Medulla oblongata (tissue), 1 donor: ENCODE measurements at regions not wholly inside any gene's neighbourhood (a gene's known extent, or its start where the extent isn't known, plus 50 kb on each side); places are given as distances from the start of the nearest gene placed in this dataset.
A peak's percentile ranks its signal among the peaks of the same experiment; 100 is the strongest.
"Not testable (repeated sequence)": the region's sequence is repeated elsewhere in the genome, so short reads cannot be mapped to it uniquely, and the experiment has no call there.

Experiments
- DNase-seq: peaks from one replicate; pipeline ENCODE4 v3.0.0-alpha.2; 2015; ENCODE audit errors: extremely low spot score

- DNase-seq, result not testable (repeated sequence)
These were observed 144.6 kb upstream of the DUSP22 start for GRCh38 chr6:147651-148050.

- not testable (repeated sequence) for DNase-seq
These were observed 144.0 kb upstream of the DUSP22 start for GRCh38 chr6:148051-148984.

DNA sequence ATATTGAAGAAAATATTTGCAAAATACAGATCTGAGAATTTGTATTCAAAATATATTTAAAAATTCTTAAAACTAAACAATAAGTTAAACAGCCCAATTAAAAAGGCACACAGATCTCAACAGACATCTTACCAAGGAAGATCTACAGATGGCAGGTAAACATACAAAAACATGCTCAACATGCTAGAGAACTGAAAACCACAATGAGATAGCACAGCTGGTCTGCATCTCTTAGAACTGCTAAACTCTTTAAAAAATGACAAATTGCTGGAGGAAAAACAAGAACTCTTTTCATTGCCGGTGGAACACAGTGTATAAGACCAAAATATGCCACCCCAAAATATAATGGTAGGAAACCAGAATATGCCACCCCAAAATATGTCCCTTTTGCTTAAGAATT, 142.1 kb upstream of the DUSP22 start:
- DNase-seq, result not testable (repeated sequence)

DNA sequence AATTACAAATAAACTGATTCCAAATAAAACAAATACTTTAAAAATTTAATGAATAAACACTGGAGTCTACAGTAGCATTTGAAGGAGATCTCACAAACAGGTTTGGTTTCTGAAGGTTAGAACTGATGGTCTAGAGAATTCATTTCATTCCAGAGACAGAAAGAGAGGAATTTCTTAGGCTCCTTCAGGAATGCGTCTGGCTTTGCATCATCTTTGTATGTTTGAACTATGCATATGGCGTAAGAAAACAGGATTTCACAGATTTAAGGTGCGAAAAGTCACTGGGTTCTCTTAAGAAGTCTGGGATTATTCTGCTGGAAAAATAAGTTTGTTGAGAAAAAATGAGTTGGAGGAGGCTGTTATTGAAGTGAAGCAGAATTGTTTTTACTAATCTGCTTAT, 139.9 kb upstream of the DUSP22 start:
- not testable (repeated sequence) for DNase-seq

DNA sequence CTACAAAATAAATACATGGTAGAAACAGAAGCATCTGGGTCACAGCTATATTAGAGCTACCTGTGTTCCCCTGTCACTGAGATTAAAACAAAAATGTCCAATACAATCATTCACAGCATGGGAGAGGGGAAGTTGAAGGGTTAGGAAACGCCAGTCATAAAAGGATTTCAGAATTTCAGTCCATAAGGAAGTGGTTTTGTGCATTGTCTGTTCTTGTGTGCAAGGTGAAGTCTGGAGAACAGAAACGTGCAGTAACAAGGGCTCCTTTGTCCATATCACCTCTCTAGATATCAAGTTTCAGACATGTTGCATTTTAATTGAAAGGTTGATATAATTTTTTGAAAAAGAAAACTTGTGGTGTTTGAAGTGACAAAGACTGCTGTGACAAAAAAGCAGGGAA, 139.3 kb upstream of the DUSP22 start:
- DNase-seq, result not testable (repeated sequence)

DNA sequence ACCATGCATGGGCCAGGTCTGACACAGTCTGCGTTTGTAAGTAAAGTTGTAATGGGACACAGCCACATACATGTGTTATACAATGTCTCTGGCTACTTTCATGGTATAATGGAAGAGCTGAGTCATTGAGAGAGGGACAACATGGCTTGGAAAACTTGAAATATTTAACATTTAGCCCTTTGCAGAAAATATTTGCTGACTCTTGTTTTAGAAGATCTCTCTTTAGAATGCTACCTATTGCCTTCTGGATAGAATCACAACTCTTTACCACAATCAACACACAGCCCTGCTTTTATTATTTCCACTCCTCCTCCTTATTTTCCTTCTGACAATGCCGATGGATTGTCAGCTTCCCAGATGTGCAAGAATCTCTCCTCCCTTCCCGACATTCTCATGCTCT, 138.4 kb upstream of the DUSP22 start:
- not testable (repeated sequence) for DNase-seq

- not testable (repeated sequence) for DNase-seq
These were observed 137.8 kb upstream of the DUSP22 start for GRCh38 chr6:154321-155092.

- DNase-seq, result no peak
These were observed 136.3 kb upstream of the DUSP22 start for GRCh38 chr6:156010-156409.

DNA sequence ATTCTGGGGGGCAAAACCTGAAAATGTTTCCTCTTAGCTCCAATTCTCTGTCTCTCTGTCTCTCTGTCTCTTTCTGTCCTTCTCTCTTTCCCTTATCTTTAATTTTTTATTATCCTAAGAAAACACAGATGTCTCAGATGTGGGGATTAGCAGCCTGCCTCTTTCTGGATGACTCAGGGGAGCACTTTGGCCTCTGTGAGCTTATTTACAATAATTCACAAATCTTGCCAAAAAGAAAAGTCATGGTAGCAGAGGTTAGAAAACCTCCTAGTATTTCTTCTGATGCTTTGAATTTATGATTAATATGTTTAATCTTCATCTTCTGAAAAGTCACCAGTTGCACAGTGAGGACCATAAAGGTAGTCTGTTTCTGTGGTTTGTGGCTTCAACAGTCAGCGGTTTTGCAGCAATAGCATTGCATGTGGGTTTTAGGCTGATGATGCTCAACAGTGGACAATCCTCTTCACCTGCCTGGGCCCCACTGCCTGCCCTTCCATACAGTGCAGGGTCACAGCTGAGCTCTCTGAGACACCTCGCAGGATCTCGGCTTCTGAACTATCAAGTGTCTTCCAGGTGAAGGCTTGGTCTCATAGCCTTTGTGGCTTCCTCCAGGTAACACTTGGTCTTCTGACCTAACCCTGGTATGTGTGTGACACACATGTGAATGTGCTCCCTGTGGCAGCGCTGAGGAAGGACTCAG, 135.7 kb upstream of the DUSP22 start:
- not testable (repeated sequence) for DNase-seq

GRCh38 chr6:157176-157575, 135.1 kb upstream of the DUSP22 start:
- DNase-seq, result not testable (repeated sequence)

- DNase-seq, result not testable (repeated sequence)
These were observed 130.6 kb upstream of the DUSP22 start for GRCh38 chr6:161657-162056.

DNA sequence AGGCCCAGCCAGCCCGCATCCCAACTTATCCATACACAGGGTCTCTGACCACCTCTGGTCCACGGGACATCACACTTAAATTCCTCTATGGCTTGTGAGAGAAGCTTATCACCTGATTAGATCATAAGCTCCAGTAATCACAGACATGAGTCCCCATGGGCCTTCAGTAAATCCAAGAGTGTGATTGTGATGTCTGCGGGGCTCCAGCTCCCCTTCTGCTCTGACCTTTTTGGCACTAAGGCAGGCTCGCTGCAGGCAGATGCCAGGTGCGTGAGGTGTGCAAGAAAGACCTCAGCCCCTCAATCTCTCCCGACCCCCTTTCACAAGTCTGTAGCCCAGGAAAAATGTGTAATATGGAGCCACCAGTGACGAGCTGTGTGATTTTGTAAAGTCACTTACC, 127.6 kb upstream of the DUSP22 start:
- DNase-seq, result no peak

GRCh38 chr6:165263-165662, 127.0 kb upstream of the DUSP22 start:
- no peak for DNase-seq

- DNase-seq, result no peak
These were observed 126.4 kb upstream of the DUSP22 start for GRCh38 chr6:165906-166305.

- peak; percentile 68 for DNase-seq
These were observed 123.3 kb upstream of the DUSP22 start for GRCh38 chr6:168865-169455.

DNA sequence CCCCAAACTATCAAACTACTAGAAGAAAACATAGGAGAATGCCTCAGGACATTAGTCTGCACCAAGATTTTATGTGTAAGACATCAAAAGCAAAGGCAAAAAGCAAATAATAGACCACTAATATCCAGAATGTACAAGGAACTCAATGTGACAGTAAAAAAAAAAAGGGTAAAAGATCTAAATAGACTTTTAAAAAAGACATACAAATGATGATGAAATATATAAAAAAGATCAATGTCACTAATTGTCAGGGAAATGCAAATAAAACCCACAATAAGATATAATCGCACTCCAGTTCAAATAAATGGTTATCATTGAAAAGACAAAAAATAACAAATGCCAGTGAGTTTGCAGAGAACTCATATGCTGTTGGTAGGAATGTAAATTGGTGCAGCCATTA, 118.3 kb upstream of the DUSP22 start:
- no peak for DNase-seq

DNA sequence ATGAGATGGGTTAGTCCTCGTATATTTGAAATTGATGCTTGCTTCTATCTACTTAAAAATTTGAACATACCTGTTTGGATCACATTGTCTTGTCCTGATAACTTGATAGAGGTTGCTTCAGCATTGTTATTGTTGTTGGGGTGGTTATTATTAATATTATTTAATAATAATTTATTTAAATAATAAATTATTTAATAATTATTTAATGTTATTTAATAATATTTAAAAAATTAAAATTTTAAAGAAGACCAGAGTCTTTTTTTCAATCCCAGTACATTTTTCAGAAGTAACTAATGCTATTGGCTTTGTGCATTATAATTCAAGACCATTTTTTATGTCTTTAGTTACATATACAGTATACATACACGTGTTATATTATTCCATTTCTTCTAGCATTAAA, 116.6 kb upstream of the DUSP22 start:
- no peak for DNase-seq

GRCh38 chr6:176766-177165, 115.5 kb upstream of the DUSP22 start:
- no peak for DNase-seq

- DNase-seq, result no peak
These were observed 114.2 kb upstream of the DUSP22 start for GRCh38 chr6:178119-178518.

GRCh38 chr6:178929-179328, 113.4 kb upstream of the DUSP22 start:
- DNase-seq, result not testable (repeated sequence)

DNA sequence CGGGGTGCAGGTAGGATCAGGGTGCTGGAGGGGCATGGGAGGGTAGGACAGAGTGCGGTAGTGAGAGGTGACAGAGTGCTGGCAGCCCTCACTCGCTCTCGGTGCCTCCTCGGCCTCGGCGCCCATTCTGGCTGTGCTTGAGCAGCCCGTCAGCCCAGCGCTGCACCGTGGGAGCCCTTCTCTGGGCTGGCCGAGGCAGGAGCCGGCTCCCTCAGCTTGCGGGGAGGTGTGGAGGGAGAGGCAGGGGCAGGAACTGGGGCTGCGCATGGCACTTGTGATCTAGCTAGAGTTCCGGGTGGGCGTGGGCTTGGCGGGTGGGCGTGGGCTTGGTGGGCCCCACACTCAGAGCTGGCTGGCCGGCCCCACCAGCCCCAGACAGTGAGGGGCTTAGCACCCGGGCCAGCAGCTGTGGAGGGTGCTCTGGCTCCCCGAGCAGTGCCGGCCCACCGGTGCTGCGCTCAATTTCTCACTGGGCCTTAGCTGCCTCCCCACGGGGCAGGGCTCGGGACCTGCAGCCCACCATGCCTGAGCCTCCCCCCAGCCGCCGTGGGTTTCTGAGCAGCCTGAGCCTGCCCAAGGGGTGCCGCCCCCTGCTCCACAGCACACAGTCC, 112.8 kb upstream of the DUSP22 start:
- no peak for DNase-seq
